ENCODE measurements at regions not wholly inside any gene's neighbourhood (a gene's known extent, or its start where the extent isn't known, plus 50 kb on each side); places are given as distances from the start of the nearest gene placed in this dataset.
A peak's percentile ranks its signal among the peaks of the same experiment; 100 is the strongest.

DNA sequence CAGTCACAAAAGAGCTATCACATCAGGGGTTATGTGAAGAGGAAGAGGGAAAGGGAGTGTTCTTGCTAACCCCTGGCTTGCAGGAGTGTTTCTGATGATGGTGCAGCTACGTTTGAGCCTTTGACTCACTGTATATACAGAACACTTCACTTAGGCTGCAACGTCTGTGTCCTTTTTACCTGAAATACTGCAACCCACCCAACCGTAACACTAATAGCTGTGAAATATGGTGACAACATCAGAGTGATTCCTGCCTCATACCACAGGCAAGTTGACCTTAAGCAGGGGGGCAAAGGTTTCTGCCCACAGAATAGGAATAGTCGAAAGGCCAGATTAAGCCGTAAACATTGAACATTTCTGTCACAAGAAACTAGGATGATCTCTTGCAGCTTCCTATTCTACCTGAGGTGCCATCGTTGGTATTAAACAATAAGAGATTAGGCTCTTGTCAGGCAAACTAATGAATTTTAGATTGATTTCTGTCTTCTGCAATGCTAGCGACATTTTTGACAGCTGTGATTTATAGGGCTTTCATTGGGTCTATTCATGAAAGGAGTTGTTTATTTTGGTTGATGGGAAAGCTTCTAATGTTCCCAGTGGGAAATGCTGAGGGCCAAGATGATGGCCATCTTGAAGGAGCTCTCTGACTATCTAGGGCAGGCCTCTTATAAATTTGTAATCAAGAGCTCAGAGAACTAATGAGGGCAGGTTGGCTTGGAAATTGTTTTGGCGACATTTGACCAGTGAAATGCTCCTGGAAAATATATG lies 316.8 kb downstream of the PIK3C3 start:
- no peak for DNase-seq

DNA sequence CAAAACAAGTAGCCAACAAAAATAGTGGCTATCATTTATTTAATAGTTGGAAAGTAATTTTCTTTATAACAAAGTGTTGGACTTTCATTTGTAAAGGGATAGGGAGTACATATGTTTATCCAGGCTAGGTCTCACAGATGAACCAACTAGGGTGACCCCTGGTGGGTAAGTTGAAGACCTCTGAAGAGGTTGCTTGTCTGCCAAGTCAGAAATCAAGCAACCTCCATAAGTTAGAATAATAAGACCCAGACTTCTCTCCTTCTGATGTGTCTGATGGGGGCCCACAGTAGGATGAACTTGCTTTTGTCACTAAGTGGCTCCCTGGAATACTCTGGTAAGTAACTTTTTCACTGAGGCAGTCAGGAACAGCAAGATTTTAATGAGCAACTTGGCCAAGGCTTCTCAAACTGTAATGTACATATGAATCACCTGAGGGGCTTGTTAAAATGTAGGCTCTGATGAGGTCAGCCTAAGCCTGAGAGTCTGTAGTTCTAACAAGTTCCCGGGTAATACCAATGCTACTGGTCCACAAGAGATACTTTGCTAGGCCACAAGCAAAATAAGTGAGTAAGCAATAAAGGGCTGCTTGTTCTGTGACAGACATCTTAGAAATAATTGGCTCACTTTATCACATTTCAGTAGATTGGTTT lies 319.6 kb downstream of the PIK3C3 start:
- peak; percentile 52 for DNase-seq

DNA sequence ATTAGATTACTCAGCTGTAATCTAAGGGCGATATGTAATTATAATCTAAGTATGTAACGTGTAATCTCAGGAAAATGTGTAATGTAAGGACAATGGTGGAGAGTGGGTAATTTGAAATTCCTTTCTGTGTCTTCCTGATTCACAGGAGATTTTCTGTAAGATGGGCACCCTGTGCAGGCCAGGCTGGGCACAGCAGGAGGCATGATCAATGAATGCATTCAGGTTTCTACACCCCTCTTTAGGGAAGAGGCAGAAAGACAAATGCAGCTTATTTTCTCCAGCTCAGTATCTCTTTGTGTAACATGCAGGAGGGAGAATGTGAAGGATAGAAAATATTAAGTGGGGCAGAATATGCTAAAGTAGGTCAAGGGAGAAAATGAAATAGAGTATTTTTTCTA lies 320.1 kb downstream of the PIK3C3 start:
- DNase-seq: no peak

DNA sequence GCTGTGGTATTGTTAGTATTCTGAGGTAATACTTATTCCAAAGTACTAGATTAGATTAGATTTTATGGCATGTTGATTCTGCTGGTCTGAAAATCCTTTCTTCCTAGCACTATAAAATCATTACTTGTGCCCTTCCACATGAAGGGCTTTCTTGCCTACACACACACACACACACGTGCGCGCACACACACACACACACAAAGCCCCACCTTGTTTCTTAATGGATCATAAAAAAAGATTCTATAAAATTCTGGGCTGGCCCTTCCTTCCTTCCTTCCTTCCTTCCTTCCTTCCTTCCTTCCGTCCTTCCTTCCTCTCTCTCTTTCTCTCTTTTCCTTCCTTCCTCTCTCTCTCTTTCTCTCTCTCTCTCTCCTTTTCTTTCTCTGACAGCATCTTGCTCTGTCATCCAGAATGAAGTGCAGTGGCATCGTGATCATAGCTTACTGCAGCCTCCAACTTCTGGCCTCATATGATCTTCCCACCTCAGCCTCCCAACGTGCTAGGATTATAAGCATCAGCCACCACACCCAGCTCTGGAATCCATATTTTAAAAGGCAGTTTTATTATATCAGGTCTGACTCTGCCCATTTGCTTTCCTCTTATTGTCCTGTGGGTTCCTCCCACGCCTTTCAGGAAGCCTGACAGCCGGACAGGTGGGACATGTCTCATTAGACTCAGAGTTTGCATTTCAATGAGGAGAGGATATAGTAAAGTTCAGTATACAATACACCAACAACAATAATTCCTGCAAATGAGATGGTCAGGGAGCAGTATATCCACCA lies 321.1 kb downstream of the PIK3C3 start:
- DNase-seq: no peak

DNA sequence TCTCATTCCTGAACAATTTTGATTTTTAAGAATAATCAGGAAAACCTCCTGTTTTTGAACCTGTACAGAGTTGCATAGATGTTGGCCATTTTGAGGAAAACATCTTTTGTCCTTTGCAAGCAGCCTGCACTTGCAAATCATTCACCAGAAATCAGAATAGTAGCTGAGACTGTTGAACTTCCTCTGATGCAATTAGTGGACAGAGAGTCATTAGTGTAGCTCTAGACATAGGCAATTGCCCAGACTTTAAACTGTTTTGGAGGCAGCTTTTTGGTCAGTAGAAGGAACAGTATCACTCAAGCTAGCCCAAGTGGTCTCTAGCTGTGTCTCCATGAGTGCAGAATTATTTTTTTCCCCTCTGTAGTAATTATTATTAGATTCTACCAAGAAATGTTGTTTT lies 326.1 kb downstream of the PIK3C3 start:
- no peak for DNase-seq

DNA sequence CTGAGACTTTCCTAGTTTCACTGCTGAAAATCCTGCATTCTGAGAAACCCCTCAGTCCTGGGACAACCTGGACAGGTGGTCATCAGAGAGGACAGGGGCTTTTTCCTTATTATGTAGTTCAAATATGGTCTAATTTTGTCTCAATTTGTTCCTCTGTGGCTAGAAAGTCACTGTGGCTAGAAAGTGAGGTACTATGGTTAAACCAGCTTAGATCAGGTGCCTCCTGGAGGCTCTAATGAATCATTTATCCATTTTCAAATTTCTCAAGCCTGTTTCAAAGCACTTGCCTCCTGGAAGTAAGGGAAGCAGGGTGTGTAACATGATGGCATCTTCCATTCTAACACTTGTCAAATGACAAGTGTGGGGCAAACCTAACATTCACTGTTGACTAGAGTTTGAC lies 326.8 kb downstream of the PIK3C3 start:
- no peak for DNase-seq

DNA sequence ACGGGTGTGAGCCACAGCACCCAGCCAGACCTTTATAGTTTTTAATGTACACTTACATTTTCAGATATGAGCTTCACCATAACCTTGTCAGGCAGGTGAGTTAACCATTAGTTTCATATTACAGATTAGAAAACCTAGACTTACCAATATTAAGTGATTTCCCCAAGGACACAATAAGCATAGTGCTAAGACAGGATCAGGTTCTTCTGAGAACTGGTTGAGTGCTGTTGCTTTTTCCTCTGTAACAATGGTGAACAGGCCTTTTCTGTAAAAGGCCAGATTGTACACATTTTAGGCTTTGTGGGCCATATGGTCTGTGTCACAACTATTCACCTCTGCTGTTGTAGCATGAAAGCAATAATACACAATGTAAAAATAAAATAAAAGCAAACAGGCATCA lies 332.0 kb downstream of the PIK3C3 start:
- DNase-seq: no peak

DNA sequence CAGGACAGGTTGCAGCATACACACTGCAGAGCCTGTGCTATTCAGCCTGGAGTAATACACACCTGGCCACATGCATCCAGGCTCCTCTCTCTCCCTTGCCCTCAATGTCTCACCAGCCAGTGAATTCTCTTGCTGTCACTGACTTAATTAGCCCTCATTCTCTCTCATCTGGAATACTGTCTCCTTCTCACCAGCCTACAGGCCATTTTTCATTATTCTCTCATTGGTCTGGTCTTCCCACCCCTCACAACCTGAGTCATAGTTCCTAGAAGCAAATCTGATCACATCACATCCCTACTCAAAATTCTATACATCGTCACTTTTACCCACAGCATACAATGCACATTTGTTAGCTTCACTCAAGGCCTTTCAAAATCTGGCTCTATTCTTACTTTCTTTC lies 333.1 kb downstream of the PIK3C3 start:
- DNase-seq: no peak

DNA sequence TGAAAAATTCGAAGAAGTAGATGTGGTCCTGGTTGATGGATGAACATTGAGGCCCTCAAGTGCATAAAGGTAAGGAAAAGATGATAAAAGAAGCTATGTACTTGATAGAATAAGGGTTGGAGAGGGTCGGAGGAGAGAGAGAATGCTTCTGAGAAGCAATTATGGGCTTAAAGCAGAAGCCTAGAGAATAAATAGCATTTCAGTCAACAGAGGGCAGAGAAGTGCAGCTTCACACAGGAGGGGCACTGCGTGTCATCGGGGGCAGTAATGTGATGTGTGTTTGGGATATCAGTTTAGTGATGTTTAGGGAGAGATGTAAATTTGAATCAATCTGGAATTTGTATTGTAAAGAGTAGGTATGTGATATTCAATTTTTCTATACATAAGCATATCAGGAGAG lies 334.5 kb downstream of the PIK3C3 start:
- no peak for DNase-seq

DNA sequence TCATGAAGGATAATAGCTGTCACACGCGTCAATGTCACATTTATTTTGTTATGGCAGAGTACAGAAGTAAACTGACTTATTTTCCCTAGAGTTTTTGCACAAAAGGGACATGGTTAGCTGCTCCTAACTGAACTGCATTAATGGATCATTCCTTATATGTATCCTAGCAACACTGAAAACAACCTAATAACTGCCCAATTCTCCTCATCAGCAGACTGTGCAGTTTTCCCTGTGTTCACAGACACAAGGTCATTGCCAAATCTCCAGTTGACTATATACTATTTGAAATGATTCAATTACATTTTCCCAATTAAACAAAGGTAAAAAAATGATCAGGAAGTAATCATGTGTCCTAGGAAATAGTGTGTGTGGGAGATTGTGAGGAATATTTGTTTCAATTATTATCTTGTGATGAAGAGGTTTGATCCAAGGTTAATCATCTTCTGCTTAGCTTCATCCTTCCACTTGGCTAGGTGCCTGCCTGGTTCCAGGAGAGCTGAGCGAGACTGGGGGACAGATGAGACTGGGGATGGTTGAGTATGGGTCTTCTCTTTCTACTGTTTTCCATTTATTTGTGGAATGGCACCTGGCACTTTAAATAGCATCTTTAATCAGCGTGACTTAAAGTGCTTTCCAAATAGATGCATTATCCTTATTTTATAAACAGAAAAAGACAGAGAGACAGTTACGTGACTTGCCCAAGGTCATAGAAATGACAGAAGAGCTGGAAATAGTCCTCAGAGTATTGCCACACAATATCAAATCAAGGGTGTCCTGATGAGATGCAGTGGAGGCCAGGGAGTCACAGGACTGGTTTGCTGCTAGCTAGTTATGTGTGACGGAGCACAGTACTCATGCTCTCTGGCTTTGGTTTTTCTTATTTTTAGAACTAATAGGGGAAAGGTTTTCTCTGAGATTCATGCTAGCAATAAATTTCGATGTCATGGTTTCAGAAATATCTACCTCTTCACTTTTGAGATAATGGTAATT lies 335.6 kb downstream of the PIK3C3 start:
- DNase-seq: no peak

DNA sequence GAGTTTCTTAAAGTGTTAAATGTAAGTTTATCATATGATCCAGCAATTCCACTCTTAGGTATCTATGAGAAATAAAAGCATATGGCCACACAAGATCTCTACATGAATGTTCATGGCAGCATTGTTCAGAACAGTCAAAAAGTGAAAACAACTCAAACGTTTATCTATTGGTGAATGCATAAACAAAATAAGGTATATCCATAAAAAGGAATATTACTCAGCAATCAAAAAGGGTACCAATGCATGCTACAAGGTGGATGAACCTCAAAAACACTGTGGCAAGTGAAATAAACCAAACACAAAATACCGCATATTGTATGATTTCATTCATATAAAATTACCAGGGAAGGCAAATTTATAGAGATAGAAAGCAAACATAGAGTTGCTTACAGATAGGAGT lies 337.6 kb downstream of the PIK3C3 start:
- DNase-seq: no peak

DNA sequence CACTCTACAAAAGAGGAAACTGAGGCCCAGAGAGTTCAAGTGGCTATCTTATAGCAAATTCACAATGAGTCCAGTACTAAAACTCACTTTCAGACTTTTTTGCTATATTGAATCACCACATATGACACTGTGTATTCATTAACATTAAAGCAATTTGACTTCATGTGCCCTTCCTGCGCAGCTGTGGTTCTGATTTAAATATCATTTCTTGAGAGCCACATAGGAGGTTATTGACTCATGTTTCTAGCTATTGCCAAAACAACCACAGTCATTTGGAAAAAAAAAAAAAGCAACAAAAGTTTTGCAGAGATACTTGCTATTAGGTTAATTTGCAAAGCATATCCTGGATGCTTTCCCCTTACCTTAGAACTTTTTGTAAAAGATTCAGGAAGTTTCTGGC lies 341.2 kb downstream of the PIK3C3 start:
- no peak for DNase-seq

DNA sequence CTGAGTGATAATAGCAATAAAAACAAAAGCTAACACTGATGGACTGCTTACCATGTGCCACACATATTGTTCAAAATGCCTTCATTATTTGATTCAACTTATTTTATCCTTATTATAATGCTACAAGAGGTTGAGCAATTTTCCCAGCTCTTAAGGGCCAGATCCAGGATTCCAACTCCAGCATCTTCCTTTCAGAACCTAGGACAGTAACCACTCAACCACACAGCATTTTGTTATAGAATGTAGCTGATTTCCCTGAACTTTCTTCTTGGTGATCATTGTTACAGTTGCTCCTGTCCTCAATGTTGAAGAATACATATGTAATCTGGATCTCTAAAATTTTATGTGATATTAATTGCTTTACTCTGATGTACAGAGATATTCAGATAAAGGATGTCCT lies 341.7 kb downstream of the PIK3C3 start:
- DNase-seq: peak; percentile 13

DNA sequence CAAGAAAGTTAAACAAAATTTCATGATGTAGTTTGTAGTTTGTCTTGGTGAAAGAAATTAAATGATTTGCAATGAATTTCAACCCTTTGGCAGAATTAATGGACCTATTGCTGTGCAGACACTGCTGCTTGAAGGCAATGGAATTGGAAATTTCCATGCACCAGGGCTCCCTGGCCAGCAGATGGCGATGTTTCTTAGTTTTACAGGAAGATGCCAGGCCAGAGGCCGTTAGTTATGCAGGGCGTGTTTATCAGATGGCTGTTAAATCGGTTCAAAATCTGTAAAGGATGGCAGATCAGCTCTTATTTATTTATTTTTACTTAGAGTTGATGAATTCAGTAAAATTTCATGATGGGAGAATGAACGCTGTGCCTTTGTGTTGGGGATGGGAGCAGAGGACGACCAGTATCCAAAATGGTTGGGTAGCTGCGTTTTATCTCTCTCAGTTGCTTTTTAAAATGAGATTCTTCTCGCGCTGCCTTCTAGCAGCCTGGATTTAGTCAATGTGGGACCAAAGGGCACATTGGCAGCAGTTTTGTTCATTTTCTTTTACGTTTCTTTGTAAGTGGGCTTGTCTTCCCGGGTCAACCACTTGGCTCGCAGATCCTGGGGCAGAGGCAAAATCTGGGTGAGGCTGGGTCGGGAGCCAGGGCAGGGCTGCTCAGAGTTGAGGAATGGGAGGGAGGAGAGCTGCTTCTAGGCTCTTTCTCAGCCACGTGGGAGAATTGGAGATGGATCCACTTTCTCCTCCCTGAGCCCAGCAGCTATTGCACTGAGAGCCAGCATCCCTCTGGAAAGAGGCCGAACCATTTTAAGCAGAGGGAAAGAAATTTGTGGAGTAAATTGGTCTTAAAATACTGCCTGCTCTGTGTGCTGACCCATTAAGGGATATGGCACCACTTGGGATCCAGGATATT lies 344.0 kb downstream of the PIK3C3 start:
- peak; percentile 77 for DNase-seq

DNA sequence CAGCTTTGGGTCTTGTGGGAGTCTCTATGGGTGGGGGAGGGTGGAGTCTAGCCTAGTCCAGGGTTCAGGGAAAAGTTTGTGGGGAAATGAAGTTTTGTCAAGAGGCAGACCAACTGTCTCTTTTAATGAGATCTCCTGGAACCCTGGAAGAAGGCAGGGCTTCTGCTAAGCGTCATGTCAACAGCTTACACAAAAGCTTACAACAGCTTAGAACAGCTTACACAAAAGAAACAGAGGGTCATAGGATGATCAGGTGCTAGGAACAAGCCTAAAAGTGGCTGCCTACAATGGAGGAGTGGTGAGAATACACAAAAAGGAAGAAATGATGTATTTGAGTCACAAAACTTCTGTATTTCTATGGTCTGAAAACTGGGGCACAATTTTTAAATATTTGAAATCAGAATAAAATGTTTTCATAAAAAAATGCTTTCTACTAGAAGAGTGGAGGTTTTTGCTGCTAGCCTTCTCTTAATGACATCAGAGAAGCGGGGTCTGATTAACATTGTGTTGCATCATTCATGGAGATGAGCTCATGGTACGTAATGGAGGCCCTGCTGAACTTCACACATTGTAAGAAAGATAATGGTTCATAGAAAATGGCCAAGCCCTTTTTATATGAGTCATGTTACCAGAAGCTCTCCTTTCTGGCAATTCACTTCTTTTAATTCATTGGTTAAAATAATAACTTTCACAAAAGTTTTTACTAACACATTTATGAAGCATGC lies 351.0 kb downstream of the PIK3C3 start:
- DNase-seq: peak; percentile 57

DNA sequence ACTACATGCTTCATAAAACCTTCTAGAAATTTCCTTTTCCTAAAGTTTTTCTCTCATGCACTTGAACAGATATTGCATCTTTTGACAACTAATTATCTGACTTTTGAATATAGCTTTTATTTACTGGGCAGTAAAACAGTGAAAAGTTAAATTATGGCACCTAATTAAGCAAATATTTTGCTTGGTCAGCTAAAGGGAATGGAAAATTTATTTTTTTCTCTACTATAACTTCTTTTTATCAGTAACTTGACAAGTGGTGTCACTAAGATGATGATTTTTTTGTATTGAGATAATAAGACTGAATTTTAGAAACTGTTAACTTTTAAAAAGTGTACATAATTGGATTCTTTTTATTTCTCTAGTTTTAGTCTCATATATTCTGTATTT lies 351.6 kb downstream of the PIK3C3 start:
- no peak for DNase-seq

DNA sequence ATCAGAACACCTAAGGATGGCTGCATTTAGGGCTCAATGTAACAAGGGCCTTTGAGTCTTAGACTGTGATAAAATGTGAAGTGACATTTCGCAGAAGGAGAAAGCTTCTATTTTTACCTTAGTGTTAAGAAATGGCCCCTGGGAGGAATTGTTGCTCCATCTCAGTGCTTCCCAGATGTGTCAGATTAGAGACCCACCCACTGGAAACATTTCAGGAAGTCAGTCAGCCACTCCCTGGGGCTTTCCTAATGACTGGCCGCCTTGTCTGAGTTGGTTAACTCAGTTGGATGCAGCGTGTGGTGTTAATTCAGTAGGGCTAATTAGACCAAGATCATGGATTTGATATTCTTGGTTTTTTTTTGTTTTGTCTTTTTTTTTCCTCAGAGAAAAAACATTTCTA lies 355.9 kb downstream of the PIK3C3 start:
- DNase-seq: peak; percentile 87

DNA sequence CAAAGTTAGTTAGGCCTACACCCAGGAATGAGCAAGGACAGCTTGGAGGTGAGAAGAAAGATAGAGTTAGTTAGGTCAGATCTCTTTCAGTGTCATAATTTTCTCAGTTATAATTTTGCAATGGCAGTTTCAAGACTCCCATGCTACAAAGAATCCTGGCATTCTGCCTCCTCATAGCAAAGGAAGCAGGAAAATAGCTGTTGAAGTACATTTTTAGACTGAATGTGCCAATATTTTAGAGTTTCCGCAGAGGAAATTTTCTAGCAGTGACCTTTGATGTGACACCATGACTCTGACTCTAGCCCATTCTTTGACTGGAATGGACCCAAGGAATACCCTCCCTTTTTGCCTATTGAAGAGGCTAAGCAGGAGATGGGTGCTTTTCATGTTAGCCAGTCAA lies 371.7 kb downstream of the PIK3C3 start:
- peak; percentile 17 for DNase-seq

DNA sequence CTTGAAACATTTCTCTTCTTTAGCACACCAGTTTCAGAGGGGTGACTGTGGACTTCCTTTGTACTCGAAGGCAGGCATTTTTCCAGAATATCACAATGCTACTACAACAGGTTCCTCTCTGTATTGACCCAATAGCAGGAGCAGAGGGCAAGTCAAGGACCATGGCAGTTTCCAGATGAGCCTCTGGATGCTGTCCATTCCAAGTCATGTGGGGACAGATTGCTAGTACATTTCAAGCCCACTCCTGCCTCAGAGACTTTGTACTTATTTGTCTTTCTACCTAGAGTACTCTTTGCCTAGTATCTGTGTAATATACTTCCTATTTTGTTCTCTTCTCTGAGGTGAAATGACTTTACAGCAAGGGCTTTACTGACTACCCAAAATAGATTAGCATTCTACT lies 373.9 kb downstream of the PIK3C3 start:
- DNase-seq: no peak

DNA sequence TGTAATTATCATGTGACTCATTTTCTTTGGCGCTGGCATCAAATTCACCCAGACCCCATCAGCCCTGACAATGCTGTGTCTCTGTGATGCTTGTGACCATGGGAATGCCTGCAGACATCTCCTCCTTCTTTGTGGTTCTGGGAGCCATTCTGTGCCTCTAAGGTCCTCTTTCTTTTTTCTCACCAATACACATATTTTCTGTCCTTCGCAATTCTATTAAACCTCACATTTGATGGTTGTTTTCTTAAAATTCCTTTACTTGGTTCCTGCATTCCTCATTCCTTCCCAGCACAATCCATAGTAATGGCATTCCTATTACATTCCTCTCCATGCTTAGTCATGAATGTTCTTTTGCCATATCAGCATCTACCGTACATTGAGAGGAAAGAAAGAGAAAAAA lies 375.3 kb downstream of the PIK3C3 start:
- peak; percentile 76 for DNase-seq

DNA sequence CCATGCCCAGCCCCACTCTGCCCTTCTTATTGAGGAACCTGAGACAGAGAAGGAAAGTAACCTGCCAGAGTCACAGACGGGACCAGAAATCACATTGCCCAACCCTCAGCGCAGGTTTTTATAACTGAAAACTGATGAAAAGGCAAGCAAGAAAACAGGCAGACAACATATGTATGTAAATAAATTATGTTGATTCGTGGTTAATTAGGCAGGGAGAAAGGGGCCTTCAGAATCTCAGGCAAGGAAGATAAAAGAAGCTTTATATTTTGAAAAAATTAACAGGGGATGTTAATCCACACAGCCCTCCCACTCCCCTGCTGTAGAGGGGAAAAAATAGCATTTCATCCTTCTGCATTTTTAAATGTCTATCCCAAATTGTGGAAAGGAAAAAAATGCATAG lies 378.5 kb downstream of the PIK3C3 start:
- no peak for DNase-seq

All from fibroblast of skin of scalp (primary cell).